Caco-2 (cell line): ENCODE measurements at regions not wholly inside any gene's neighbourhood (a gene's known extent, or its start where the extent isn't known, plus 50 kb on each side); places are given as distances from the start of the nearest gene placed in this dataset.

Source experiments
- BruUV-seq: library from RNA; stranded (reverse); fragments of 400-500 nt; replicated peaks from 2 replicates; lab custom pipeline; 2021; lab: Mats Ljungman, UMichigan
- CTCF ChIA-PET: fragments of 300-600 bp; sonication (Branson Sonifier 250); formaldehyde crosslinking; loops from one replicate; lab custom pipeline; 2022; ENCODE audit warnings: antibody characterized with exemption; lab: Charles Lee
- POLR2A ChIA-PET: fragments of 300-600 bp; sonication (Branson Sonifier 250); formaldehyde crosslinking; loops from one replicate; lab custom pipeline; 2022; ENCODE audit warnings: antibody characterized with exemption; lab: Charles Lee
- DNase-seq, 2 experiments: peaks; one replicate each; pipeline versions ENCODE4 v3.0.0 to v3.0.0-alpha.2; 2020 to 2022
- H3K27me3 ChIP-seq: replicated peaks from 2 replicates; pipeline ENCODE4 v1.6.0; 2011; ENCODE audit warnings: low read length; ENCODE audit not compliant: control insufficient read depth, insufficient read depth
- H3K36me3 ChIP-seq: 2 replicates; pipeline ENCODE4 v1.5.1; 2011; ENCODE audit warnings: low read length; ENCODE audit not compliant: control insufficient read depth, insufficient read depth
- H3K4me1 ChIP-seq: fragments of 250-450 bp; sonication (Bioruptor Pico); 2 replicates; pipeline ENCODE4 v1.5.1; 2020; ENCODE audit warnings: mild to moderate bottlenecking
- H3K4me3 ChIP-seq: 2 replicates; pipeline ENCODE4 v1.5.1; 2011; ENCODE audit warnings: low read depth, mild to moderate bottlenecking, control low read depth, low read length
- H3K9me3 ChIP-seq: fragments of 250-450 bp; sonication (Bioruptor Pico); 2 replicates; pipeline ENCODE4 v1.5.1; 2020; ENCODE audit warnings: mild to moderate bottlenecking, moderate library complexity
- H3K27ac Mint-ChIP-seq: one replicate; pipeline ENCODE4 v1.8.0; 2022; ENCODE audit warnings: mixed read lengths; ENCODE audit not compliant: unreplicated experiment
- H3K27me3 Mint-ChIP-seq: one replicate; pipeline ENCODE4 v1.8.0; 2022; ENCODE audit warnings: mixed read lengths; ENCODE audit not compliant: insufficient read depth, unreplicated experiment
- H3K36me3 Mint-ChIP-seq: one replicate; pipeline ENCODE4 v1.8.0; 2022; ENCODE audit warnings: mild to moderate bottlenecking, mixed read lengths; ENCODE audit not compliant: insufficient read depth, unreplicated experiment
- H3K4me1 Mint-ChIP-seq: one replicate; pipeline ENCODE4 v1.8.0; 2022; ENCODE audit warnings: low read depth, mixed read lengths; ENCODE audit not compliant: unreplicated experiment
- H3K4me3 Mint-ChIP-seq: one replicate; pipeline ENCODE4 v1.8.0; 2022; ENCODE audit warnings: mild to moderate bottlenecking, moderate library complexity, mixed read lengths; ENCODE audit not compliant: unreplicated experiment
- H3K9me3 Mint-ChIP-seq: one replicate; pipeline ENCODE4 v1.8.0; 2022; ENCODE audit warnings: mixed read lengths; ENCODE audit not compliant: unreplicated experiment
- CTCF ChIP-seq, 2 experiments: fragments of 200-600 bp in 1 of 2; IDR thresholded peaks; 1 replicate in 1 of 2; 2 replicates in 1 of 2; pipeline versions ENCODE4 v1.5.1 to v1.8.0; 2011 to 2022; ENCODE audit warnings: antibody characterized with exemption in 1 of 2, control low read depth in 1 of 2, inconsistent platforms in 1 of 2, low read depth in 1 of 2, low read length in 1 of 2, mild to moderate bottlenecking in 1 of 2, moderate library complexity in 1 of 2; ENCODE audit not compliant: insufficient read depth in 1 of 2, severe bottlenecking in 1 of 2, unreplicated experiment in 1 of 2
- intact Hi-C: fragments of 100-400 bp; cut with micrococcal nuclease; formaldehyde crosslinking; loops from one replicate; pipeline ENCODE4 v1.10.0; 2022; ENCODE audit not compliant: unreplicated experiment

GRCh38 chr2:10238396-10238795 lies 64.3 kb upstream of the HPCAL1 start:
- Histone ChIP-seq H3K36me3 (no peaks in the 10 kb centered on the region), H3K4me3 (no peak overlapping the region), H3K4me1 (peaks cover 14% of the 10 kb centered on the region; the same call in 1 of the 2 replicates), H3K9me3 (no peaks in the 10 kb centered on the region), H3K27me3 (no peaks in the 10 kb centered on the region)
- peaks cover 6% of the 10 kb centered on the region for H3K4me1 Mint-ChIP-seq
- BruUV-seq, result no TSS peak
- ChIA-PET POLR2A (no interaction called here), CTCF (no interaction called here)
- DNase-seq, result peak in 1 of 2 experiments; percentile 26
- H3K9me3 Mint-ChIP-seq, result peaks cover 7% of the 10 kb centered on the region
- no peaks in the 10 kb centered on the region for H3K27me3 Mint-ChIP-seq
- H3K4me3 Mint-ChIP-seq, result no peak overlapping the region
- TF ChIP-seq CTCF (IDR thresholded peaks at IDR 0.05; ENCODE audit: insufficient read depth in 1 of 2, low read depth in 1 of 2, low read length in 1 of 2, severe bottlenecking in 1 of 2, unreplicated experiment in 1 of 2), result no peak
- H3K36me3 Mint-ChIP-seq, result peaks cover 4% of the 10 kb centered on the region
- intact Hi-C loops, result no loop called here
- H3K27ac Mint-ChIP-seq, result no peak overlapping the region

GRCh38 chr2:10238991-10239485 lies 63.7 kb upstream of the HPCAL1 start:
- Histone ChIP-seq H3K9me3 (no peaks in the 10 kb centered on the region), H3K4me3 (no peak overlapping the region), H3K4me1 (peaks cover 14% of the 10 kb centered on the region; the same call in 1 of the 2 replicates), H3K27me3 (no peaks in the 10 kb centered on the region), H3K36me3 (no peaks in the 10 kb centered on the region)
- no peak overlapping the region for H3K4me3 Mint-ChIP-seq
- BruUV-seq, result no TSS peak
- H3K4me1 Mint-ChIP-seq, result no peaks in the 10 kb centered on the region
- peak in 1 of 2 experiments; percentile 17 for DNase-seq
- no peaks in the 10 kb centered on the region for H3K27me3 Mint-ChIP-seq
- H3K36me3 Mint-ChIP-seq, result peaks cover under 1% of the 10 kb centered on the region
- H3K27ac Mint-ChIP-seq, result no peak overlapping the region
- H3K9me3 Mint-ChIP-seq, result peaks cover under 1% of the 10 kb centered on the region
- ChIA-PET POLR2A (no interaction called here), CTCF (interaction anchor here (1.0 kb wide), 2 partner anchors 12 to 170 kb away, joined by 3 read pairs; no protein-coding TSS in a partner anchor)
- intact Hi-C loops, result no loop called here
- no peak for TF ChIP-seq CTCF (IDR thresholded peaks at IDR 0.05; ENCODE audit: insufficient read depth in 1 of 2, low read depth in 1 of 2, low read length in 1 of 2, severe bottlenecking in 1 of 2, unreplicated experiment in 1 of 2)

GRCh38 chr2:10239561-10239967 lies 63.1 kb upstream of the HPCAL1 start:
- Mint-ChIP-seq H3K27ac (no peak overlapping the region), H3K4me1 (no peaks in the 10 kb centered on the region), H3K36me3 (no peaks in the 10 kb centered on the region), H3K9me3 (no peaks in the 10 kb centered on the region), H3K4me3 (no peak overlapping the region), H3K27me3 (no peaks in the 10 kb centered on the region)
- POLR2A ChIA-PET, result no interaction called here
- no peaks in the 10 kb centered on the region for H3K9me3 ChIP-seq
- H3K4me3 ChIP-seq, result no peak overlapping the region
- no TSS peak for BruUV-seq
- H3K4me1 ChIP-seq, result peaks cover 10% of the 10 kb centered on the region; the same call in 1 of the 2 replicates
- H3K36me3 ChIP-seq, result no peaks in the 10 kb centered on the region
- H3K27me3 ChIP-seq, result no peaks in the 10 kb centered on the region
- CTCF ChIA-PET, result interaction anchor here (0.7 to 1.0 kb wide), 3 partner anchors 12 to 169 kb away, joined by 3 to 4 read pairs (median 3); no protein-coding TSS in a partner anchor
- intact Hi-C loops, result no loop called here
- TF ChIP-seq CTCF (IDR thresholded peaks at IDR 0.05; ENCODE audit: insufficient read depth in 1 of 2, low read depth in 1 of 2, low read length in 1 of 2, severe bottlenecking in 1 of 2, unreplicated experiment in 1 of 2), result peak; percentile 15 to 46
- peak; percentile 34 to 38 for DNase-seq
